CD4-positive, alpha-beta T cell (primary cell): ENCODE measurements at regions not wholly inside any gene's neighbourhood (a gene's known extent, or its start where the extent isn't known, plus 50 kb on each side); places are given as distances from the start of the nearest gene placed in this dataset.

Source experiments
- ATAC-seq: fragments of 200-7000 bp; cut with Tn5 transposase; one replicate; pipeline ENCODE4 v1.10.0; 2022; ENCODE audit warnings: mild to moderate bottlenecking; ENCODE audit not compliant: poor library complexity
- CTCF ChIA-PET: fragments of 350-600 bp; sonication (Branson Sonifier 250); formaldehyde crosslinking; loops from one replicate; lab custom pipeline; 2021; ENCODE audit warnings: antibody characterized with exemption, inconsistent platforms; lab: Charles Lee
- POLR2A ChIA-PET: fragments of 350-600 bp; sonication (Branson Sonifier 250); formaldehyde crosslinking; loops from one replicate; lab custom pipeline; 2021; ENCODE audit warnings: antibody characterized with exemption, inconsistent platforms; lab: Charles Lee
- DNase-seq, 14 experiments: peaks; one replicate each; pipeline ENCODE4 v3.0.0-alpha.2; 2013 to 2020; ENCODE audit warnings: mixed read lengths in 2 of 14
- H3K27ac ChIP-seq, 2 donors: one replicate each; pipeline versions ENCODE4 v1.5.1 to v1.7.0; 2013; ENCODE audit warnings: low read length in 2 of 2, low read depth in 1 of 2, mild to moderate bottlenecking in 1 of 2
- H3K27me3 ChIP-seq, 2 experiments: 1 replicate in 1 of 2; 2 replicates in 1 of 2; pipeline versions ENCODE4 v1.6.1 to v1.7.0; 2013; ENCODE audit warnings: low read length in 2 of 2, control low read depth in 1 of 2, mild to moderate bottlenecking in 1 of 2, moderate library complexity in 1 of 2; ENCODE audit not compliant: insufficient read depth in 2 of 2, control insufficient read depth in 1 of 2
- H3K36me3 ChIP-seq: one replicate; pipeline ENCODE4 v1.6.1; 2013; ENCODE audit warnings: low read length, control low read depth; ENCODE audit not compliant: insufficient read depth
- H3K4me1 ChIP-seq: one replicate; pipeline ENCODE4 v1.6.1; 2013; ENCODE audit warnings: low read length, control low read depth; ENCODE audit not compliant: insufficient read depth
- H3K4me3 ChIP-seq: one replicate; pipeline ENCODE4 v1.5.1; 2013; ENCODE audit warnings: mild to moderate bottlenecking, low read length, moderate library complexity
- H3K9me3 ChIP-seq, 2 experiments: 1 replicate in 1 of 2; 2 replicates in 1 of 2; pipeline versions ENCODE4 v1.6.1 to v1.7.0; 2013; ENCODE audit warnings: low read length in 2 of 2, mild to moderate bottlenecking in 2 of 2, control low read depth in 1 of 2, moderate library complexity in 1 of 2; ENCODE audit not compliant: control insufficient read depth in 1 of 2, insufficient read depth in 1 of 2
- H3K27ac Mint-ChIP-seq: one replicate; pipeline ENCODE4 v1.8.0; 2020; ENCODE audit warnings: mixed read lengths
- H3K27me3 Mint-ChIP-seq: one replicate; pipeline ENCODE4 v1.8.0; 2021; ENCODE audit warnings: mixed read lengths
- H3K36me3 Mint-ChIP-seq: one replicate; pipeline ENCODE4 v1.8.0; 2021; ENCODE audit warnings: low read depth, mixed read lengths
- H3K4me1 Mint-ChIP-seq: one replicate; pipeline ENCODE4 v1.8.0; 2021; ENCODE audit warnings: low read depth, mixed read lengths
- H3K4me3 Mint-ChIP-seq: one replicate; pipeline ENCODE4 v1.8.0; 2020; ENCODE audit warnings: mild to moderate bottlenecking, mixed read lengths
- H3K9me3 Mint-ChIP-seq: one replicate; pipeline ENCODE4 v1.8.0; 2020; ENCODE audit warnings: mixed read lengths
- CTCF ChIP-seq: fragments of 200-600 bp; IDR thresholded peaks from one replicate; pipeline ENCODE4 v1.8.0; 2022; ENCODE audit warnings: antibody characterized with exemption, mild to moderate bottlenecking
- intact Hi-C, 2 experiments: fragments of 100-400 bp; cut with DNase I in 1 of 2; cut with micrococcal nuclease in 1 of 2; formaldehyde crosslinking; loops; one replicate each; pipeline versions ENCODE4 v1.15.1 to v1.9.0; 2023 to 2025; cut with DNase I, micrococcal nuclease

GRCh38 chr6:85868685-85869084, 226.0 kb upstream of the SYNCRIP start:
- Histone ChIP-seq H3K27ac (no peak overlapping the region), H3K36me3 (no peaks in the 10 kb centered on the region), H3K9me3 (no peaks in the 10 kb centered on the region), H3K4me1 (peaks cover 11% of the 10 kb centered on the region), H3K27me3 (no peaks in the 10 kb centered on the region), H3K4me3 (no peak overlapping the region)
- ChIA-PET CTCF (no interaction called here), POLR2A (no interaction called here)
- intact Hi-C loops, result no loop called here
- Mint-ChIP-seq H3K36me3 (no peaks in the 10 kb centered on the region), H3K9me3 (peaks cover 2% of the 10 kb centered on the region), H3K4me1 (no peaks in the 10 kb centered on the region), H3K27me3 (no peaks in the 10 kb centered on the region), H3K27ac (no peak overlapping the region), H3K4me3 (no peak overlapping the region)
- no peak for TF ChIP-seq CTCF
- ATAC-seq (no peak), DNase-seq (no peak)

GRCh38 chr6:85867595-85867994, 224.9 kb upstream of the SYNCRIP start:
- intact Hi-C loops, result no loop called here
- no peaks in the 10 kb centered on the region for H3K4me1 Mint-ChIP-seq
- H3K9me3 Mint-ChIP-seq, result no peaks in the 10 kb centered on the region
- DNase-seq (no peak), ATAC-seq (no peak)
- H3K4me3 ChIP-seq, result no peak overlapping the region
- H3K4me1 ChIP-seq, result peaks cover 11% of the 10 kb centered on the region
- H3K9me3 ChIP-seq, result no peaks in the 10 kb centered on the region
- POLR2A ChIA-PET, result no interaction called here
- H3K27me3 ChIP-seq, result no peaks in the 10 kb centered on the region
- no peak overlapping the region for H3K27ac Mint-ChIP-seq
- H3K4me3 Mint-ChIP-seq, result no peak overlapping the region
- CTCF ChIA-PET, result no interaction called here
- no peaks in the 10 kb centered on the region for H3K27me3 Mint-ChIP-seq
- no peak overlapping the region for H3K27ac ChIP-seq
- no peak for TF ChIP-seq CTCF
- H3K36me3 ChIP-seq, result no peaks in the 10 kb centered on the region
- H3K36me3 Mint-ChIP-seq, result no peaks in the 10 kb centered on the region

- no peak overlapping the region for H3K4me3 Mint-ChIP-seq
- H3K9me3 Mint-ChIP-seq, result no peaks in the 10 kb centered on the region
- no peaks in the 10 kb centered on the region for H3K9me3 ChIP-seq
- no peak overlapping the region for H3K4me3 ChIP-seq
- intact Hi-C loops, result no loop called here
- no peak for DNase-seq
- H3K4me1 Mint-ChIP-seq, result no peaks in the 10 kb centered on the region
- no peaks in the 10 kb centered on the region for H3K27me3 Mint-ChIP-seq
- H3K36me3 ChIP-seq, result no peaks in the 10 kb centered on the region
- no peak overlapping the region for H3K27ac ChIP-seq
- CTCF ChIA-PET, result no interaction called here
- peaks cover 11% of the 10 kb centered on the region for H3K4me1 ChIP-seq
- H3K27ac Mint-ChIP-seq, result no peak overlapping the region
- H3K27me3 ChIP-seq, result no peaks in the 10 kb centered on the region
- no peak for ATAC-seq
- POLR2A ChIA-PET, result no interaction called here
- no peaks in the 10 kb centered on the region for H3K36me3 Mint-ChIP-seq
- no peak for TF ChIP-seq CTCF
Measured at GRCh38 chr6:85866758-85867401, 224.2 kb upstream of the SYNCRIP start.
